Prostate gland (tissue), 2 donors: ENCODE measurements at regions not wholly inside any gene's neighbourhood (a gene's known extent, or its start where the extent isn't known, plus 50 kb on each side); places are given as distances from the start of the nearest gene placed in this dataset.

Experiments used
- CTCF ChIP-seq, 4 experiments: fragments of 200-600 bp in 2 of 4; fragments of 450-650 bp in 2 of 4; sonication (generic) in 2 of 4; IDR thresholded peaks; 1 replicate in 3 of 4; 2 replicates in 1 of 4; pipeline ENCODE4 v1.5.1; 2016 to 2019; ENCODE audit warnings: antibody characterized with exemption in 4 of 4, mild to moderate bottlenecking in 2 of 4, moderate library complexity in 2 of 4
- POLR2A ChIP-seq: fragments of 450-650 bp; IDR thresholded peaks from one replicate; pipeline ENCODE4 v1.6.1; 2016; ENCODE audit warnings: antibody characterized with exemption, mild to moderate bottlenecking
- POLR2AphosphoS5 ChIP-seq: sonication (generic); formaldehyde crosslinking; IDR thresholded peaks from one replicate; pipeline ENCODE4 v1.6.1; 2017; ENCODE audit warnings: antibody characterized with exemption

DNA sequence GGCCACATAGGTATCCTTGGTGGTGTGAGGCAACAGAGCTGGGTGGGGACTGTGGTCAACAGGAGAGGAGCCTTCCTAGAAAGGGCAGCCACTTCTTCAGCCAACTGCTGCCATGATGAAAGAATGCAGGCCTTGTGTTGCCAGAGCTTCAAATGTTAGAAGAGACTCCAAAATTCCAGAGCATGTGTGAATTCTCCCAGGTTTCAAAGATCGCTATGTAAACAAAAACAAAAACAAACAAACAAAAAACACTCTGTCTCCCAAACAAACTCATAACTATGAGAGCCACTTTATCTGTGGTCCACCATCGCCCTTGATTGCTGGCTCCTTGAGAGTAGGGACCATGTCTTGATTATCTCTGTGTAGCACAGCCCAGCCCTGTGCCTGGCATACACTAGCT, 55.5 kb upstream of the ZNF423 start:
- TF ChIP-seq POLR2A (no peak), CTCF (IDR thresholded peaks at IDR 0.05) (no peak), POLR2AphosphoS5 (no peak)
